Renal cortical epithelial cell (primary cell): ENCODE measurements at regions not wholly inside any gene's neighbourhood (a gene's known extent, or its start where the extent isn't known, plus 50 kb on each side); places are given as distances from the start of the nearest gene placed in this dataset.

Source experiments
- DNase-seq: peaks from one replicate; pipeline ENCODE4 v3.0.0-alpha.2; 2011; ENCODE audit warnings: low read depth

DNA sequence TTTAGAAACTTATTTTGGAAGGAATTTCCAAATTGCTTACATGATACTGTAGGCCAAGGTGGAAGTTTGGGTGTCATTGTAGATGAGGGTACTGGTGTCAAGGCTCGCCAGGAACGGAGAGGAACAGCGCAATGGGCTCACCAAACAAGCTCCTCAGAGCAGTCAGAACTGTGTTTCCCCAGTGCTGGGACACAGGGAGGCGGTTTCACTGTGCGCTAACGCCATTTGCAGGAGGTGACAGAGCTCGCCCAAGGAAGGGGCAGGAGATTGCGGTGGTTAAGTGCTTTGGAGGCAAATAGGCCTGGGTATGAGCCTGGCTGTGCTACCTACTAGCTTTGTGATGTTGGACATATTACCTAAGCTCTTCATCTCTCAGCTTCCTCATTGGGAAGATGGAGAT lies 57.3 kb downstream of the HHEX start:
- no peak for DNase-seq

DNA sequence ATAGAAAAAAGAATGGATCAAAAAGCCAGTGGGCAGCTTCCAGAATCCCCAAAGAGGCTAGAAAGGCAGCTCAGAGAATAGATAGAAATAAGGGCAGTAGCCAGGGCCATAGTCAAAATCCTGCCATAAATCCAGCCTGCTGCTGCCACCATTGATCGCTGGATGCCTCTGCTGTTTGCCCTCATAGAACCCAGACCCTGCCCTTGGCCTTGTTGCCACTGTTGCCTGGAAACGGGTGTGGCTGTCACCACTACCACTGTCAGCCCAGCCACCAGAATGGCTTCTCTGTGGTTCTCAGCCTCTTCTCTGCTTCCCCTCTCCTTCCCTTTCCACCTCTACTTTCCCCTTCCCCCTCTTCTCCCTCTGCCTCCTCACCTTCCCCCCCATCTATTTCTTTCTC lies 57.8 kb downstream of the HHEX start:
- DNase-seq: no peak

DNA sequence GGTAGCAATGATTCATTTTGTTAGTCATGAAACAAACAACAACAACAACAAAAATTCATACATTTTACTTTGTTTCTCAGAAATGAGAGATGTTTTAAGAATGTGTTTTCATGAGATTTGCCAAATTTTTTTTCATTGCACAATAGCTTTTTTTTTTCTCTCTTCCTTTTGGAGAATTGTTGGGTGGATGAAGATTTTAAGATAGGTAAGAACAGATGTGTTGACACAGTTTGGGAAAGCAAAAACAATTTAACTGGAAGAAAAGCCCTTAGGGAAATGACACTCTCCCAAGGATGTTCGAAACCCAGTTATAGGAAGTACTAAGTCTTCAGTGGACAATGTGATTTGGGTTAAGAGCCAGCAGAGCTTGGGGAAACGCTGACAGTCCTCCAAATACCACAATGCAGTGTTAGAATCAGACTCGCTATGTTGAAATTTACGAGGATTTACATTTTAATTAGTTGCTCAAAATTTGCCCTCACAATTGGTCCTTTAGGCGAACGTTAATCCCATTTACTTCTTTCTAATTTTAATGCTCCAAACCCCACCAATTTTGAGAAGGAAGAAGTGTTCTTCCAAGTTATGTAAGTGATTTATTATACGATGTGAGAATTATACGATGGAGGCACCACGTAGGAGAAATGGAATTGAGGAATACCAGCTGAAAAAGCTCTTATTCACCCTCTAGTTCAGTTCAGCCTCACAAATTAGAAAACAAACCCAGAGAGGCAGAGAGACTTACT lies 61.2 kb downstream of the HHEX start:
- DNase-seq: no peak

DNA sequence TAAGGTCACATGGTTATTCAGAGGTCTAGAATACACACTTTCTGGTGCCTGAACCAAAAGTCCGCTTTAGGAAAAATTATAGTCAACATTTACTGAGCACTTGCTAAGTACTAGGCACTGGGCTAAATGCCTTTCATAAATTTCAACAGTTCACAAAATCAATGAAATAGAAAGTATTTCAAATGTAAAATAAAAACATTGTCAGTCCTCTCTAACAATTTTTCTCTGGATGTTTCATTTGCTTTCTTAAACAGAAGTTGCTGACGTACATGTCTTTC lies 61.7 kb downstream of the HHEX start:
- no peak for DNase-seq

DNA sequence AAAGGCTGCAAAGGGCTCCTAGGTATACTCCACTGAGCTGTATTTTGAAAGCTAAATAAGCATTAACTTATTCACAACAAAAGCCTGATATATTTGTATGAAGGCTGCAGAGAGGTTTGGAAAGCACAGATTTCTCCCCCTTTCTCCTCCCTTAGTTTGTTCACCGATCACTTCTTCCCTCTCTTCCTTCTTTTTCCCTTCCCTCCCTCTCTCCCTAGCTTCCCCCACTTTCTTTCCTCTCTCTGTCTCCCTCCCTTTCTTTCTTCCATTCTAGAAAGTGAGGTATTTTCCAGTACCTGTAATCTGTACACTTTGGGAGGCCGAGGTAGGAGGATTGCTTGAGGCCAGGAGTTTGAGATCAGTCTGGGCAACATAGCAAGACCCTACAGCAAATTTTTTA lies 62.1 kb downstream of the HHEX start:
- no peak for DNase-seq

DNA sequence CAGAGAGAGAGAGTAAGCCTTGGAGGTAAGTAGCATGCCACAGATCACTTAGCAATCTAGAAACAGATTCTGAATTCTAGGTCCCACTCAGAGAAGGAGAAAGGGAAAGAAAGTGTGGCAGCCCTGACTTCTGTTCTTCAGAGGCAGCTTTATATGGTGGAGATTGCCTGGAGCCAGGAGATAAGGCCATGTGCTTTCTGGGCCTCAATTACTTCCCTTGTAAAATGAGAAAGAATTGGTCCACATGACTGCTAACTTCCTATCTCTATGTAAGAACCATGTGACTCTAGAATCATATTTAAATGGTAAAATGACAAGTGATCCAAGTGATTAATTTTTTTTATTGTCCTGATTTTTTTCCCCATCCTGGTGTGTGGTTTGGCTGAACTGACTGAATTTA lies 64.1 kb downstream of the HHEX start:
- DNase-seq: no peak

DNA sequence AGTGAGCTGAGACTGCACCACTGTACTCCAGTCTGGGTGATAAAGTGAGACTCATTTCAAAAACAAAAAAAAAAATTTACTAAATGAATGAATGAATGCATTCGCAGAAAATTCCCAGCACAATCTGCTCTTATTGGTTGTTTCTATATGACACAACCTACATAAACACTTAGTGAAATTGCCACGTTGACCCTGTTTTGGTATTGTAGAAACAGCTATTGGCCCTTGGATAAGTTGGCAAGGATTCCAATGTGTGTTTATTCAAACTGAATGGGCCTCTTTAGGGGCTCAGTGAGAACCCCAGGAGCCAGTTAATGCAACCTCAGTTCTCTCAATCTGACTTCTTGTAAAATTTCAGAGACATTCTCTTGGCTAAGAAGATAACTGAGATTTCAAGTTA lies 66.0 kb downstream of the HHEX start:
- no peak for DNase-seq

DNA sequence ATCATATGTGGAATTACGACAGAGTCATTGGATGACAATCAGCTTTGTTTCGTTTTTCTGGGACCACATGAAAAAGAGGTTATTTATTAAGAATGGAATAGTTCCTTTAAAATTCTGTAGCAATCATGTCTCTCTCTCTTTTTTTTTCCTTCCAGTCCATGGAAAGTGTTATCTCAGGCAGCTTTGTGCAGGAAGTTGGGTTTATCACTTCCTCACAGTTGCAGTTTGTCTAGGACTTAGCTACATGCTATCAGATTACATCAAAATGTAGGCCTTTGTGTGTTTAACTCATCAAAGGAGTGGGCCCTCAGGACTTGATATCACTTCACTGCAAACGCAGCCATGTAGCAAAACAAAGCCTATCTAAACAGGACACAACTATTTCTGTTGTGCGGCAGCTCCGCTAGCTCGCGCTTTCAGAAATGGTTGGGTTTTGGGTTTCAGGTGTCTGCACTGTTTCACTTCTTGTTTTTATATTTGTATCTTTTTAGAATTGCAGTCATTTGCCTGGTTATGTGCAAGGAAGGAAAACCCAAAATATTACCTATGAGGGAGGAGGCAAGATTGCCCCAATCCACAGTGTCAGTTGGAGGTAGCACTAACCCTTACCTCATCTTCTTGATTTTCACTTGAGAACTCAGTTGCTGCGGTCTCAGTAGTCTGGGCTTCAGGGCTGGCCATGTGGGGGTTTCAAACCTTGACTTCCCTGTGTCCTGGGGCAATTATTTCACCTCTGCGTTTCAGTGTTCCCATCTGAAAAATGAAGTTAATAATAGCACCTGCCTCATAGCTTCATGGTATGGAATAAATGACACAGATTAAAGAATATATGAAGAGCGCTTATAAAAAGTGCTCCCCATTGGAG lies 66.7 kb downstream of the HHEX start:
- no peak for DNase-seq

DNA sequence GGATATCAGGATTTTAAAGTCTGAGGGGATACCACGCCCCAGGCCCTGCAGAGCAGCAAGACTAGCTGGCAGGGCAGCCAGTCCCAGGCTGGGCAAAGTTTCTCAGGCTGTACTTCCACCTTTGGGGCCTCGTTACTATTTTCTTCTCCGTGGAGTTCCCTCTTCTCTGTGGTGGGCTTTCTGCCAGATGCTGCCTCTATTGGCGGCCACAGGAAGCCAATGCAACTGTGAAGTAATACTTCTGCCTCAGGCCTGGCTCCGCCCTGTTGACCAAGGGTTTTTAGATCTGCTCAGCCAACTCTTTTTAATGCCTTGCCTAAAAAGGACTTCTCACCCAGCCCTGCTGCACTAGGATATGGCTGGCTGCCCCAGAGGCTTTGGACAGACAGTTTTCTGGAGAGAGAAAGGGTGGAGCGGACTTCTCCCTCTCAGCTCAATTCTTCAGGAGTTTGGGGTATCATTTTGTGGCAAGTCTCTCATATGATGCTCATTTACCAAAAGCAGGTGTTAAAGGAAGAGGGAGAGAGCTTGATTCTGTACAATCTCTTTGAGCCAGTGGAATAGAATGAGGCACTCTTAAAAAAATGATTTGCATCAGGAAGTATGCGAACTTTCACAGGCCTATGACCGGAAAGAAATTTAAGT lies 67.4 kb downstream of the HHEX start:
- DNase-seq: peak; percentile 78

DNA sequence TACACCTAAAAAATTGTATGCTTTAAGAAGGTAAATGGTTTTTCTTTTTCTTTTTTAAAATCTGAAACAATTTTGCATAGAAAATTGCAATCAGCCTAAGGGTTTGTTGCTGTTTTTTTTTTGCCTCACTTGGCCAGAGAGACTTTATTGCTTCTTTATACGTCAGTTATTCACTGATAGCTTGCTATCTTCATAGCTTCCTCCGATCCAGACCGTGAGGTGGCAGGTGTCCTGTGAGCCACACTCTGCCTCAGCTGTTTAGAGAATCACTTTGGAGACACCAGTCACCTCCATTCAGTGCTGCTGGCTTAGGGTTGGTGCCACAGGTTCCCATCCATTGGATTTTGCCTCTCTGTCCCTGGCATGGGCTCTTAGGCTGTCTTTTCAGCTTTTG lies 68.0 kb downstream of the HHEX start:
- no peak for DNase-seq

DNA sequence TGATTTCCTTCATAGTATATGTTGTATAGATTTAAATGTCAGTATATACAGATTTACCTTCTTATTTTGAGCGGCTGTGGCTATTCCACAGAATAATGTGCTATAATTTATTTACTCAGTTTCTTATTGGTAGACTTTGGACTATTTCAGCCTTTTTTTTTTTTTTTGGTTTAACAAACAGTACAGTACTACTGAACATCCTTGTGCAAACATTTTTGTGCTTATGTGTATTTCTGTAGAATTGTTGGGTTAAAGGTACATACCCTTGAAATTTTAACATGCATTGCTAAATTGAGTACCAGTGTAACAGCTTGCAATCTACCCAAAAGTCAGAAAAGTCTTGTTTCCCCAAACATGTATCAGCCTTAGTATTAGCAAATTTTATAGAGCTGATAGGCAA lies 68.8 kb downstream of the HHEX start:
- DNase-seq: no peak

DNA sequence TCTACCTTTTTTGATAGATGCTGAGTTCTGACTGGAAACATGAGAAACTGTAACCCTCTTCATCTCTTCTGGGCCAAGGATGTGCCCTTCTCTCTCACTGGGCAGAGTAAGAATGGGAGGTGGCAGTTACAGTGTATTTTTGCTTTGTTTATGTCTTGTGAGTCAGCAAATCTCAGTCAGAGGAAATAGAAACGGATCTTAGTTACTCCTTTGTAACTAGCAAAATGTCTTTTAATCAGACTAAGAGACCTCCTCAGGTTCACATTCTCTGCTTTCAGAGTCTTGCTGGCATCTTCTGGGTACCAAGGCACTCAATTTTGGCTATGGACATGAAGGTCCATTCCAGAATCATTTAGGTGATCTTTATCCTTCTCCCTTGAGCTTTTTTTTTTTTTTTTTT lies 70.9 kb downstream of the HHEX start:
- DNase-seq: peak; percentile 44

DNA sequence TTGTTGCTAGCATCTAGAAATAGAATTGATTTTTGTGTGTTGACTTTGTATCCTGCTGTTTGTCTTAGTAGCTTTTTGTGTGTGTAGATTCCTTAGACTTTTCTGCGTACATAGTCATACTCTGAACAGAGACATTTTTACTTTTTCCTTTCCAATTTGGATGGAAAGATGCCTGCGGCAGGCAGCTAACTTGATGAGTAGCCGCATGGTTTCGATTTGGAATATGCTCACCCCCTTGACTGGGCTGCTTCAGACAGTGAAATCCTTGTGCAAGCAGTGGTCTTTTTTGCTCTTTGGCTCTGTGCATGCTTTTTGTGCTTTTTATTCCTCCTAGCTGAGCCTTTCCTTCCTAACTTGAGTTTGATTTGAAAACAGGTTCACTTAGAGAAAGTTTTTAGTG lies 71.8 kb downstream of the HHEX start:
- DNase-seq: no peak

DNA sequence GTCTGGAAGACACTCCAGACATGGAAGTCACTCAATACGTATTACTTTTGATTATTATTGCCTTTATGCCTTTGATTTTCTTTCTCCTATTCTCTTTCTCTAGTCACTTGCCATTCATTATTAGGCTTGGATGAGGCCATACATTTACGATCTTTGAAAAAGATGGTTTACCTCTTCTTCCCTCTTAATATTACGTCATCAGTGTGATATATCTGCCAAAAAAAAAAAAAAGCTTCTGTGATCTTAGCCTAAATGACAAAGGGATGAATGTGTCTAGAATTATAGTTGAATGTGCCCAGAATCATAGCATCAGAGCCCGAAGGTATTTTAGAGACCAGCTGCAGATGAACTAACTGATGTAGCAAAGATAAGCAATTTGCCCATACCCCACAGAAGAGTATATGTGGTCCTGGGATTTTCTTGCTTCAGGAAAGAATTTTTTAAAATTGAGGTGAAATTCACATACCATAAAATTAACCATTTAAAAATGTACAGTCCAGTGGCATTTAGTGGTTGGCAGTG lies 73.9 kb downstream of the HHEX start:
- DNase-seq: no peak

DNA sequence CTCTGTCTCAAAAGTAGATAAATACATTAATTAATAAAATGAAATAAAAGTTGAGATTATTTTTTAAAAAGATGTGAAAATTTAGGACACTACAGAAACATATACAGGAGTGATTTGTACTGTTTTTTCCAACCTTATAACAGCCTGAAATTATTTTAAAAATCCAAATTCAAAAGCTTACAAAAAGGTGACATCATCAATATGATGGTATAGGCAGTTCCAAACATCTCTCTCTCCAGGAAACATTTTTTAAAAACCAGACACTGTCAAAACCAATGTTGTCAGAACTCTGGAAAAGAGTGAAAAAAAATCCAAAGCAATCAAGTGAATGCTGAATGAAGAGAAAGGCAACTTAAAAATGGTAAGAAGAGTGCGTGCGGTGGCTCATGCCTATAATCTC lies 76.7 kb downstream of the HHEX start:
- no peak for DNase-seq

DNA sequence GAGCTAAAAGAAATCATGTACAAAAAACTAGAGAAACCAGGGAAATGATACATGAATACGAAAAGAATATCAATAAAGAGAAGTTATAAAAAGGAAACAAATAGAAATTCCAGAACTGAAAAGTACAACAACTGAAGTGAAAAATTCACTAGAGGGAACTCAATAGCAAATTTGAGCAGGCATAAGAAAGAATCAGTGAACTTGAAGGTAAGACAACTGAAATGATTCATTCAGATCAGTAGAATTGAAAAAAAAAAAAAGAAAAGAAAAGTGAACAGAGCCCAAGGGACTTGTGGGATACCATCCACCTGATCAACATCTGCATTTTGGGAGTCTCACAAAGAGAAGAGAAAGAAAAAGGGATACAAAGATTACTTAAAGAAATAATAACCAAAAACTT lies 78.3 kb downstream of the HHEX start:
- DNase-seq: no peak

DNA sequence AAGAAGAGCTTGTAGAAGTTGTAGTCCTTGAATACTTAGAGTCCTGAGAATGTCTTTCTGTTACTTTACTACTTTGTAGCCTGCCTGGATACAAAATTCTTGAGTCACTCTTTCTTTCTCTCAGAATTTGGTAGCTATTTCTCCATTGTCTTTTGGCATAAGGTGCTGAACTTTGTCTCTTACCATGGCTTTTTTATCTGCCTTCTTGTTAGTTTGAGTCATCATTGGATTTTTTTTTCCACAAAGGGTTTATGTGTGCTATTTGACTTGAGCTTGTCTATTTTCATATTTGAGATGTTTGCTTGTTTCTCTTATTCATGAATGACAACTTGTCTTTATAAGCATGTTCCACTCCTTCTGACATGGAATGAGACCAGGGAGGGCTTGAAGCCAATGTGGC lies 74.5 kb upstream of the EXOC6 start:
- peak; percentile 3 for DNase-seq

DNA sequence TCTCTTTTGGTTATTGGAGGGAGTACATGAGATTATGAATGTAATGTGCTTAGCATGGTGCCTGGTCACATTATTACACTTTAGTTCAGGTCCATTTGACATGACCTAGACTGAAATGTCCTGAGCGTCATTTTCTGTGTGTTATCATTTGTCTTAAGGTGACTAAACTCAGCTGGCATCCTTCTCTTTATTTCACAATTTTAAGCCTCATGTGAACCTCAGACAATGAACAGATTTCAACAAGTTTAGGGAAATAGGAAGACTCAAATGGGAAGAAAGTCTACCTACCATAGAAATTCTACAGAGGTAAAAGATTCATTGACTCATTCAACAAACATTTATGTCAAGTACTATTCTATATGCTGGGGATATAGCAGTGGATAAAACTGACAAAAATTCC lies 70.2 kb upstream of the EXOC6 start:
- no peak for DNase-seq

DNA sequence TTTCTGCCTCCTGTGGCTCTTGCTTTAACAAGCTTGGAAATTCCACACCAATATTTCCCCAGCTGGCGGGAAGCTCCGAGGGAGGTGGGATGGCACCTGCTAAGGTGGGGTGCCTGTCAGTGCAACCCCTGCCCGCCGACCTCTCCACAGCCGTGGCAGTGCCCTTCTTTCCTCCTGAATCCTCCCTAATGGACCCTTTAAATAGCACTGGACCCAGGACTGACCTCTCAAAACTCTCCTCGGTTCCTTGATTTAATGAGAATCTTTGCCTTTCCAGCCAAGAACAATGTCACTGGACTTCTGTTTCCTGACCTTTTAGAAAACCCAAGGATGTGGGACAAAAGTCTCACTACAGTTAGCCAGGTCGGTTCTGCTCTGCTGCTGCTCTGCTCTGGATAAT lies 63.2 kb upstream of the EXOC6 start:
- no peak for DNase-seq

DNA sequence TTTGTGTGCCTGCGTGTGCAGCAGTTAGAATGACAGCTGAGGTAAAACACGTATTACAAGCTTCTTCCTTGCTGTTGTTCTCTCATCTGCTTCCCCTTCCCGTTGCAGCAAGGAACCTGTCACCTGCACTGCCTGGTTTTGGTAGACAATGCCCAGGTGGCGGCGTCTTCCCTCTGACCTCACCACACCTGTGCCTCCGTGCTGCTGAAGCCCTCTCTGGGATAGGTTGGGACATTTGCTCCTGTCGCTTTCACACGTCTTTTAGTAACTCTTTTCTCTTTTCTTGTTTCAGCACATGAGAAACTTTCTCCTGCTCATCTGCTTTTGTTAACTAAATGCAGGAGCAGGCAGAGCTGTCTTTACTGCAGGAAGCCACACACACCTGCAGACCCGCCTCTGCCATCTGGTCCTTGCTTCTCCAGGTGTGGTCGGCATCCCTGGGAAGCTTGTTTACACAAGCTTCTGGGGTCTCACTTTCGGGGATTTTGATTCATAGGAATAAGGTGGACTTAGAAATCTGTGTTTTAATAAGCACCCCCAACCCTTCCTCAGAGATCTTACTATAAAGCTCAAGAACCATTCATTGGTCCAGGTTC lies 60.7 kb upstream of the EXOC6 start:
- no peak for DNase-seq

DNA sequence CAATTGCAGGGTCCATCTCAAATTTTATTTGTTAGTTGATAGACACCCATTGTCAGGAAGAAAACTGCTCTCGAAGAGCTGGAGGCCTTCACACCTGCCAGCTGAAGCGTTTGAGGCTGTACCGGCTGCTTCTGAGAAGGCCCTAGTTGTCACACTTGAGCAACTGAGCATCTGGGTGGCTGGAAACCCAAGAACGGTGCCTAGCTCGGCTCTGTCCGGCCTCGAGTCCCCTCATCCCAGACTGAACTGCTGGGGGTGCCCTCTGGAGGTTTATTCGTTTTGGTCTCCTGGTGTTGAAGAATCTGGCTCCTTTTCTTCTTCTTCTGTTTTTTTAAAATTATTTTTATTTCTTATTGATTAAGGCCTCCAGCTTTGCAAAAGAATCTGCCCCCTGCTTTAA lies 59.3 kb upstream of the EXOC6 start:
- DNase-seq: no peak

DNA sequence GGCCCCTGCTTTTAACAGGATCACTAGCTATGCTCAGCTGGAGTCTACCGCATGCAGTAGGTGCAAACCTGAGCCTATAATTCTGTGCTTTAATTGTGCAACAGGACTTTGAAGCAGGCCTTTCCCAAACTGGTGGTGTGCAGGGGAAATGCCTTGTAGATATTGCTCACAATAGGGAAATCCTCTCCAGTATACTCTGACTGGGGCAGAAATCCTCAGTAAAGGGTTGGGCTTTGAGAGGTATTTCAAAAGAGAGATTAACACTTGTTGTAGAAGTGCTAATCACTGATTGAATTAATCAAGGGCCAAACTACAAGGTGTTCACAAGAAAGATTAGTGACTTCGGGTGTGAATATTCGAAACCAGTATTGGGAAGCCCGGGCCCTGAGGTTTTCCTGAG lies 58.5 kb upstream of the EXOC6 start:
- DNase-seq: no peak

DNA sequence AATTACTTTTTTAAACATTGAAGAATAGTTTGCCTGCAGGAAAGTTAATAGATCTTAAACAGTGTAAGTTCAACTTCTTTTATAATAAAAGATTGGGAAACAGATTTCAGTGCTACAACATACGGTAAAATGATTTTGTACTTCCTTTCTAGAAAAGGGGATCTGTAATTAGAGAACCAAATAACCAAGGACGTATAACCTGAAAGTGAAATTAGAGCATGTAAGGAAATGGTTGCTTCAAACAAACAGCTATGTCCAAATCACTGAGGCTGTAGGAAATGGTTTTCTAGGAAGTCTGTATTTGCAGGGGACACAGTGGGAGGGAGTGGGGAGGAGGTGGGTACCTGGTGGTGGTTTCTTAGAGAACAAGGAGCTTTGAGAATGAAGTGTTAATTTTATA lies 57.9 kb upstream of the EXOC6 start:
- DNase-seq: no peak
